Stimulated activated CD8-positive, alpha-beta memory T cell treated with anti-CD3 and anti-CD28 coated beads, Interleukin-12 subunit alpha, Interleukin-12 subunit beta, amount 100 ng/mL, for 24 hours (primary cell): ENCODE measurements at regions not wholly inside any gene's neighbourhood (a gene's known extent, or its start where the extent isn't known, plus 50 kb on each side); places are given as distances from the start of the nearest gene placed in this dataset.

Experiments
- DNase-seq: peaks from one replicate; pipeline ENCODE4 v3.0.0-alpha.2; 2020; ENCODE audit errors: extremely low read depth

DNA sequence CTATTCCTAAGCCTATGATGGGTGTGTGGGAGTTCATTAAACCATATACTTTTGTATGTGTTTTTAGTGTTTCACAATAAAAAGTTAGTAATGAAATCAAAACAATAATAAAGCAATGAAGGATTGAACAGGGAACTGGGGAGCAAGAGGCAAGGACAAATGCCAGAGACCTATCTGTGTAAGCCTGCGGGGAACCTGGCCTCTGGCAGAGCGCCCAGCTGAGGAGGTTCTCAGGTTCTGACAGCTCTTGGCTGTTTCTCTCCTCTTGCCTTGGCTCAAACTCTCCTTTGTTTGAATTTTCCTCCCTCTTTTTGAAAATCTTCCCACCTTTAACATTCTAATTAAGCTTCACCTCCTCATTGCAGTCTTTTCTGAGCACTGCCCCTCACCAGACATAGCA, 200.0 kb upstream of the NCKAP5 start:
- no peak for DNase-seq

DNA sequence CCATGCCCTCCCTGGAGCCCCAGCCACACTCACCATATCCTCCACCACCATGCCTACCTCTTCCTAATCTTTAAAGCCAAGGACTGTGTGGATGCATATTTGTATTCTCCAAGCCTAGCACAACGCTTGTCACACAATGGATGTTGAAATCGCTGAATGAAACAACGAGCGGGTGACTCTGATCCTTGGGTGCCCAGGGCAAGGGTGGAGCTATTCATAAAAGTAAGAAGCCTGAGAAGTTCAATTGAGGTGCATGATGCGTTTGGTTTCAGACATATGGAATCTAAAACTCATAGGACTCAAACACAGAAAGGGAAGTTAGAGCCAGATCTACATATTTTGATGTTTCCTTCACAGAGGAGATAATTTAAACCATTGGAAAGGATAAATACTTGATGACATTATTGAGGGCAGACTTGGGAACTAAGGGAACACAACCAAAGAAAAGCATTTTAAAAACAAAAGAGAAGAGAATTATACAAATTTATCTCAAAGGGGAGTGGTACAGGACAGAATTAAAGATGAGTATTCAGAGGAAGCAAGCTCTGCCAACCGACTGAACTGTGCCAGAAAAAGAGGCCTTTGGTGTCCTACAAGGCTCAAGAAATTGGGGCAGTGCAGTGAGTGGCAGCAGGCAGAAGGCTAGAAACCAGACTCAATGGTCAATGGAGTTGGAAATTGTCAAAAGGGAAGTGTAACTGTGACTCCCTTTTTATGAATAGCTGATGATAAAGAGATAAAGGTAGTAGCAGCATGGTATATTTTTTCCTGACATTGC, 200.6 kb upstream of the NCKAP5 start:
- no peak for DNase-seq

DNA sequence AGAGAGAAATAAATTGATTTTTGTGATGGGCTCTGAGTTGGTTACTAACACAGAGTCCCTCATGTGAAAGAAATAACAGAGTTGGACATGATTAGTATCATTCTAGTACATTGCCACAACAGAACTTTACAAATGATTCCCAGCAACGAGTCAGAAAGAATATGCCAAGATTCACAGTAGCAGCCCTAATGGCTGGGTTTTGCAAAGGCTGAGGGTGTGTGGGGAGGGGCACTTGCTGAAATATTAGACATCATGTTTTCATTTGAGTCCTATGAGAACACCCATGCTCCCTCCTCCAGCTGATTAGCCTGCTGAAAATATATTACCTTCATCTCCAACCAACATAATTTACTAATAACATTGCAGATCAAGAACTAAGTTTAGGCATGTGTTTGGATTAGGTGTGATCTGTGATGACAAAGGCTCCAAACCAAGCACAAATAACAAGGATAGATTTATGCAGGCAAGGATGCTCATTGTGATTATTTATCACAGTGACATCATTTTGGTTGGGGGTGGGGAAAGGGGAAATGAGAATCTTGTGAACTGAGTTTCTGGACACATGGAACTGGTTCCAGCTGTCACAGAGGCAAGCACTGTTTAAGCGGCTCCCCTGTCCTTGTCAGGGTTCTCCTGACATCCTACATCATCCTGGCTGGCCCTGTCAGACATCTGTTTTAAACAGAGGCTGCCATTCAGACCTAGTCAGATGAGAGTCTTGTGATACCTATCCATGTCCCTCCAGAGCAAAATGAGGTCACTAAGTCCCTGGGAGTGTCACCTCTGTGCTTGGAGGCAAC, 205.8 kb upstream of the NCKAP5 start:
- no peak for DNase-seq

DNA sequence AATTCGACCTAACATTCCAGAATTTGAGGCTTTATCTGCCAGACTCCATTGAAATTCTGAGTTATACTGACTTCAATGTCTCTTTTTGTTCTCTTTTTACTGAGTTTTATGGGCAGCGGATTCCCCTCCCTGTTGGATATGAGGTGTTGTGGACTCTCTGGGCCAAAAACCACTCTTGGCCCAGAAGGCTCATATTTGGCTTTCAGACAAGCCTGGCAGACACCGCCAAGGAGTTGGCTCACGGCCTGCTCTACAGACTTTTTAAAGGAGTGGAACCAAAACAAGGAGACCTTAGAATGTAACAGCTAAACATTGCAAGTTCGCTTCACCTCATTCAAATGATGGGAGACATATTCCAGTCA, 206.4 kb upstream of the NCKAP5 start:
- DNase-seq, result no peak

DNA sequence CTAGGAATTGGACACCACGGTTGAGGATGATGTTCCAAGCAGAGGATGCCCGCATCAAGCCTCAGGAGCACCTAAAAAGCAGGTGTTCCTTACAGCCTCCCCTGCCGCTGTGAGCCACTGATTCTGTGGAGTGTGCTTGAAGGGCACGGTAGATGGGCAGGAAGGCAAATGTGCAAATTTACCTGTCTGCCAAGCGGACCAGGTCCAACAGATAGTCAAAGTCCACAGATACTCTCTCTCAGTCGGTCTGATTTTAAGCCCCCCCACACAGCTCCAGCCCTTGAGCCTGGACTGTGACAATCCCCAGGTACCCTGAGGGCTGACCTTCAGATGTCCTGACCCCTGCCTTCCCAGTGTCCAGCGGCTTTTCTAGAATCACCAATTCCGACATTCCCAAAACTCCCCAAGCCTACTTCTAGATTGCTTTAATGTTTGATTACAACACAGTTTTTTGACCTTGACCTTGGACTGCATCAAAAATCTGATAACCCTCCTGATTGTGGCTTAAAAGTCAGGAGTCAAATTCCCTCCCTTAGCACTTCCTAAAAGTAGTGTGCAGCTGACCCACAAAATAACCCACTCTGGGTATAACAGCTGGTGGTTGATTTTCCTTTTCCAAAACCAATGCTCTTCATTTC, 208.8 kb upstream of the NCKAP5 start:
- DNase-seq, result no peak

DNA sequence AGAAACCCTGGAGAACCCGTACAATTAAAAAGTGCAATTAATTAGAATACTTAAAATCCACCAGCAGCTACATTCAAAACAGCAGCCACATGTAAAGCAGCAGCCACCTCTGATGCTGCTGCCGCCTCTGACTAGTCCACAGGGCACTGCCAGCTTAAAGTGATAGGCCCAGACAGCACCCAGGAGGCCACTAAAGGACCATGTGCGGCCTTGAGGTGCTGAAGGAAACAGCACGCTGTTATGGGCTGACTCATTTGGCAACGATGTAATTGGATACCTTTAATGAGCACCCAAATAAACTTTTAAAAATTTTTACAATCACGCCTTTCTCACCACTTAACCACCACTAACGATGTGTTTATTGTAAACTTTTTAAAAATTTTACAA, 209.3 kb upstream of the NCKAP5 start:
- DNase-seq, result no peak

DNA sequence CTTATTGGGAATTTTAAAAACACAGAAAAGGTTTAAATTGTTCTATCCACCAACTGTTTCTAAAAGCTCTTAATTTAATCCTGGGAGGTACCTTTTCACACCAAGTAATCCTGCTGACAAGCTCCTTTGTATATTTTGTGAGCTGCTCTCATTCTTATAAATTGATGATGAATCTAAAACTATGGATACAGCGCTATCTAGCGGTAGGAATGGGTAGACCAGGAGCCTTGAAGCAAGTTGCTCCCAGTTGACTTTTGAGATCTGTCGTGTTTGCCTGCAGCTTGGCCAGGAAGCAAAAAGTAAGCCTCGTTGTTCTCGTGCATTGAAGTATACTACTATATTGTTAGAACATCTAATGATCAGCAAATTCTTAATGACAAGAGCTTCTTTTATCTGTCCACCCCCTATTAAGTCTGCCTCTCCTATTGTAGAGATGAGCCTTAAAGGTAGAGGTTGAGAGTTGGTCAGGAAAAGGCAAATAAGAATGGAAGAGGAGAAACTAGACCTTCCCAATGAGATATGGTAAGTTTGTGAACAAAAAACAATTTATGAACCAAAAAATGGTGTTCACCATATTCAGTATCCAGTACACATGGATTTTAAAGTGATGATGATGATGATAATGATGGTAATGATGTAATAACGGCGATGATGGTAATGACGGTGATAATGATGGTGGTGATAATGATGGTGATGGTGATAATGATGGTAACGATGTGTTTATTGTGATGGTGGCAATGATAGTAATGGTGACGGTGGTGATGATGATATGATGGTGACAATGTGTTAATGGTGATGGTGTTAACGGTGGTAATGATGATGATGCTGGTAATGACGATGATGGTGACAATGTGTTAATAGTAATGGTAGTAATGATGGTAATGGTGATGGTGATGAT, 212.1 kb upstream of the NCKAP5 start:
- DNase-seq, result no peak

DNA sequence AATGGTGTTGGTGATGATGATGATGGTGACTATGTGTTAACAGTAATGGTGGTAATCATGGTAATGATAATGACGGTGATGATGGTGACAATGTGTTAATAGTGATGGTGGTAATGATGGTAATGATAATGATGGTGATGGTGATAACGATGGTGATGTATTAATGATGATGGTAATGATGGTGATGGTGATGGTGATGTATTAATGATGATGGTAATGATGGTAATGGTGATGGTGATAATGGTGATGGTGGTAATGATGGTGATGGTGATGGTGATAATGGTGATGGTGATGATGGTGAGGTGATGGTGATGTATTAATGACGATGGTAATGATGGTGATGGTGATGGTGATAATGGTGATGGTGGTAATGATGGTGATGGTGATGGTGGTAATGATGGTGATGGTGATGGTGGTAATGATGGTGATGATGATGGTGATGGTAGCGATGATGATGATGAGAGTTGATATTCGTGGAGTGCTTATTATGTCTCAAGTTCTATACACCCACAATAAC, 212.8 kb upstream of the NCKAP5 start:
- no peak for DNase-seq

DNA sequence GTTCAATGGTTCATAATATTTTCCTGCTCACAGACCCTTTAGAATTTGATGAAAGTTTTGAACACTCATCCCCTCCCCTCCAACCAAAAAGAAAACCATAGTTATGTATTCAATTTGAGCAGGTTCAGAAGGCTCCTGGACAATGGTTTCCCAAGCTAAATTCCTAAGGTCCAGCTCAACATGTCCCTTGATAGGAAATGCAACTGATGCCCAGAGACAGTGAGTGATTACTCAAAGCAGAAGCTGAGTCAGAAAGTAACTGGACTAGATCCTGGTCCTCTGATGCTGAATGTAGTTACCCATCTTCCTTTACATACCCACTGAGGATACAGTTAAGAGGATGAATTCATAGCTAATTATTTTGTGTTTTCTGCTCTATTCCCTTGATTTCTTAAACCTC, 218.9 kb upstream of the NCKAP5 start:
- no peak for DNase-seq

DNA sequence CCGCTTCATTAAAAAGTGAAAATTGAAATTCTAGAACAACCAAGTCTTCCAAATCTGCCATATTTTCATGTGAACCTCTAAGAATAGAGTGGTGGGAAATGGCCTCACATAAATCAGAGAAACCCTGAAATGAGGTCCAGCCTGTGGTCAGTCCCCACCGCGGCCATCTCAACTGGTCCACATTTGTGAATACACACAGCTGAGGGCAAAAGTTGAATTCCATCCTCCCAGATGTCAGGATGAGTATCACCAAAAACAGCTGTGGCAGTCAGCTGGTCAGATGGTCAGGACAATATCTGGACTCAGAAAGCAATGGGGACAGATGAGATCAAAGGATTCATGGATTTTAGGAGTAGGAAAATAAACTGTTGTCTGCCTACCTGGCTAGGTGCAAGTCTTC, 219.4 kb upstream of the NCKAP5 start:
- DNase-seq, result no peak

DNA sequence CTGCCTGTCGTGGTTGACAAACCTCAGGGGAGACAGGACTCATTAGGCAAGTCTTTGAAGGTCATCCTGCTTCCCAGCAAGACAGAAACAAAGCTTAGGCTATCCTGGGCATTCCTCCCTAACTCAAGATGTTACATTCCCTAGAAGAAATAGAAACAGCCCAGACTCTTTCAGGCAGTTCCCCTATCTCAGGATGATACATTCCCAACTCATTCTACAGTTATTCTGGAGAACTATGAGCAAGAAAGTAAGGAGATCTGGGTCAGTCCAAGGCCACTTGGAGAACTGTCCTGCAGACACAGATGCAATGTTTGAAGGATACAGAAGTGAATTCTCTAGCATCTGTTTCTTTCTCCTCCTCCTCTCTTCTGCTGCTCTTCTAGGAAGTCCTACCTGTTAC, 220.1 kb upstream of the NCKAP5 start:
- DNase-seq, result no peak

DNA sequence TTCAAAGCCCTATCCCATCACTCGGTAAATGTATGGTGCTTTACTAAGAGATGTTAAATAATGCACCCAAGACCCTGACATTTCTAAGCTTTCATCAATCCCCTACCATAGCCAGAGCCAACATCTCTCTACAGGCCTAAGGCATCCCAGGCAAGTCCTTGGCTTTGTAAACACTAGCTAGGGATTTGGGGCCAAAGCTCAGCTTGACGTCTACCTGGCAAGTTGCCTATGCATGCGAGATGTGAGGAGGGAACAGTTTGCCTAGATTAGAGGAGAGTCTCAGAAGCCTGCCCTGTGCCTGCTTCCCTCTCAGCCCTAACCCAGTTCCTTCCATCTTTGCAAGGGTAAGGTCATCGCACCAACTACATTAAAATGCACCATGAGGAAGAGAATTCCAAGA, 221.5 kb upstream of the NCKAP5 start:
- no peak for DNase-seq

DNA sequence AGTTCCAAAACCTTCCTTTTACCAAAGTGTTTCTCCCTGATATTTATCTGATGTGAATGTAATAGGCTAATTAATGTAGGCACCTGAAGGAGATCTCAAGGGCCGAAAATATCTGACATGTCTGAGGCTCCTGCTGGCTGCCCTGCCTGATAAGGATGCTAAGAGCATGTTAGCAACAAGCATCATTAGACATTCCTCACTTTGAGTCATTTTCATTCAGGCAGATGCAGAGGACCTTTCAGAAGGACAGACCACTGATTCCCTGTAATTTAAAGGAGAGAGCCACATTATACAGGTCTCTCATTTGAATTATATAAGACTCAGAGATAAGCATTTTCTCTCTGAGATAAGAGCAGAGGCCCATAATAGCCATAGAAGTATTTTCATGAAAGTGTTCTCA, 222.4 kb upstream of the NCKAP5 start:
- DNase-seq, result no peak

DNA sequence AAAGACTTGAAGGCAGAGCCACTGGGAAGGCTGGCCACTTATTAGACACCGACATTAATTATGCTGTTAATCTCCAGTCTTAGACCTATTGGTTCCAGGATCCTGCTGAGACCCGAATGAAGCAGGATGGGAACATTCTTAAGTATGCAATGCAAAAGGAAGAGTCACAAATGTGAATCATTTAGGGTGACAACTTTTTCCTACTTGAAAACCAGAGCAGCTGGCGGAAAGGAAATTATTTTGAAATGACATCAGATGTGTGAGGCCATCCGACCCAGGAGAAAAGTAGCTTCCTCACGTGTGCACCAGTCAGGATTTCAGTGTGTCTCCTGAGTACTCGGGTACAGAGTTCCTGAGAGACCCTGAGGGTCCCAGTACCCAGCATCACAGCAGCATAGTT, 222.9 kb upstream of the NCKAP5 start:
- DNase-seq, result no peak

DNA sequence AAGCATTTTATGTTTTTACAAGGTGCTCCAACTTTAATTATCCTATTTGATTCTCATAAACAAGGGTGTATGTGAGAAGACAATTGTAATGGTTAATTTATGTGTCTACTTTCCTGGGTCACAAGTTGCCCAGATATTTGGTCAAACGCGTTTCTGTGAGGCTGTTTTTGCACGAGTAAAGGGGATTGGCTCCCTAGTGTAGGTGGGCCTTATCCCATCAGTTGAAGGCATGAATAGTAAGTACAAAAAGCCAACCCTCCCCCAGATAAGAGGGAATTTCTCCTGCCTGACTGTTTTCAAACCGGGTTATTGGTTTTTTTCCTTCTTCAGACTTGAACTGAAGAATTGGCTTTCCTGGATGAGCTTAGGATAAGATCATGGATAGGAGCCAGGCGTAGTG, 224.0 kb upstream of the NCKAP5 start:
- no peak for DNase-seq

DNA sequence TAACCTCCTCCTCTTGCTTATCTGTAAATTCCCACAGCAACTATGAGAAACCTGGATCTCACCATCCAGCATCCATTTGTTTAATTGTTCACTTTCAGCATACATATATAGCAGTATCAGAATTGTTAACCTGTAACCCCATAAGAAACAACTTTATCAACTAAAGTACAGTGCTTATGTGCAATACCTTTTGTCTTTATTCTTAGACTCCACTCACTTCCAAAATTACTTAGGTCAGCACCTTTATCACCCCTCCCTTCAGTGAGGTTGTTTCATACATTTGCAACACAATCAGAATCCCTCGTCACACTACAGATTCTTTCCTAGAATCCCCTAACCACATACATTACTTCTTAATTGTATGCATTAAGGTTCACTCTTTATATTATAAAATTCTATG, 225.9 kb upstream of the NCKAP5 start:
- no peak for DNase-seq

DNA sequence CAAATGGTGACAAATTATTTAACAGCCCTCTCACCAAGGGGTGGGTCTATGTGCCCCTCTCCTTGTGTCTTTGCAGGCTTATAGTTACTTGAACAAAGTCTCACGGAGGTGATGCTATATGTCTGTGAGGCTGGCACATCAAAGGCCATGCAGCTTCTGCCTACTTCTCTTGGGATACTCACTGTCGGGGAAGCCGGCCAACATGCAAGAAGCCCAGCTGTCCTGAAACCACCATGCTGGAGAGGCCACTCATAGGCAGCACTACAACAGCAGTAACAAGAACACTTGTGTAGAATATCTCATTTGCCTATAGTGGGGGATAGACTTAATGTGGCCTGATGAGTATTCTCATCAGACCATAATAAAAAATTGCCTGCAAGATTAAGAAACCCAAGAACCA, 233.7 kb upstream of the NCKAP5 start:
- DNase-seq, result no peak

DNA sequence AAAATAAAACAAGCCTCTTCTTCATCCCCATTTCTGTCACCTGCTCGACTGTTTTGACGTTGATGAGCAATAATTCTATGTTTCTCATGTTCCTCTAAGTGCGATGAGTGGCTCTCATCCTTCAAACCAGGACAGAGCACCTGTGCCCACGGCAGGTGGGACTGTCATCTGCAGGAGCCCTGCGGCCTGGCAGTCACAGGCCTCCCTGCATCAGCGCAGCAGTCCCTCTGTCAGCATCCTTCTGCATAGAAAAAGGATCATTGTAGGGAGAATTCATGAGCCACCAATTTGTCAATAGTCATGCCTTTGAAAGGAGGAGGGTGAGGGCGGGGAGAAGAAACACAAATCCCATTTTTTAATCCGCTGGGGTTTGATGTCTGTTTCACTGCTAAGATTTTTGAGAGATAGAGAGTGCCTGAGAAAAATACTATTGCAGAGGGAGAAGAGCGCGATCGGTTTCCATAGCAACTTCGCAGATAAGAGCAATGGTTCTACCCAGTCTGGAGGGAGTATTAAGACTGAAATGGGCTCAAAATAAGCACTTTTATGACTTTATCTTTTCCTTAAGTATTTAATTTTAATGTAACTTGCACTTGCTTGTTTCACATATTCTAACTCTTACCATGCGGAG, 234.3 kb upstream of the NCKAP5 start:
- no peak for DNase-seq

DNA sequence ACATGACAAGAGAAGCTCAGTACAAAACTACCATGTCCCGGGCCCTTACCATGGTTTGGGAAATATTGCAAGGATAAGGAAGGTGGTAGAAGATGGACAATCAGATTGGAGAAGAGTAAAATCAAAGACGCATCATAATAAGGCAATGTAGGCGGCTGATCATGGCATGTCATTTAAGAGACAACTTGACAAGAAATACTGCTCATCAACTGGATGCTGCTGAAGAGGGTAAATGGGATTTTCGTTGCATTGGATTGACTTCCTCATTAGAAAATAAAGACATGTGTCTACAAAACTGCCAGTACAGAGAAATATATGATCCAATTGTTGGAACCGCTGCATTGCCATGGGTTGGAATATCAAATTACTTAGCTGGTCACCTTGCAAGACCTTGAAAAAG, 238.3 kb upstream of the NCKAP5 start:
- no peak for DNase-seq

DNA sequence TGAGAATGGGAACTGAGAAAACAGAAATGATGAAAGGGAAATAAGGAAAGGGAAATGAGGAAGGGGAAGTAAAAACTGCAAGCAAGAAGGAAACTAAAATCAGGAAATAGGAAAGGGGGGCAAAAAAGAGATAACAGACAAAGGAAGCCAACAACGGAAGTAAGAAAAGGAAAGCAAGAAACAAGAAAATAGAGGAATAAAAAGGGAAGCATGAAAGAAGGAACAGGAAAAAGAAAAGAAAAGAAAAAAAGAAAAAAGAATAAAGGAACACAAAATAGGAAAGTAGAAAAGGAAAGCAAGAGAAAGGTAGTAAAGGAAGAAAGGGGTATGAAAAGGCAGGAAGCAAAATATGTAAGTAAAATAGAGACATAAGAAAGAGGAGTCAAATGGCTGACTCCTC, 241.2 kb upstream of the NCKAP5 start:
- DNase-seq, result no peak

DNA sequence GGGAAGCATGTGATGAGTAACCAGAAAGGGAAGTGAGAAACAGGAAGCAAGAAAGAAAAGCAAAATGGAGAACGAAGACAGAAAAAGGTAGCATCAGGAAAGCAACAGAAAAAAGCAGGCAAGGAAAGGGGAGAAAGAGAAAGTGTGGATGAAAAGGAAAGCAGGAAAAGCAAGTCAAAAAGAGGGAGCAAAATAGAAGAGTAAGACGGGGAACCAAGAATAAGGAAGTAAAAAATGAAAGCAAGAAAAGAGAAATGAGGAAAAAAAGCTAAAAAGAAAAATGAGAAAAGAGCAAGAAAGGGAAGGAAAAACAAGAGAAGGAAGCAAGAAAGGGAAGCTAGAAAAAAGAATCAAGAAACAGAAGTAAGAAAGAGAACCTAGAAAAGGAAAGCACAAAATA, 242.3 kb upstream of the NCKAP5 start:
- DNase-seq, result no peak
